Endodermal cell (in vitro differentiated cells): ENCODE measurements at regions not wholly inside any gene's neighbourhood (a gene's known extent, or its start where the extent isn't known, plus 50 kb on each side); places are given as distances from the start of the nearest gene placed in this dataset.

ENCODE experiments used
- DNase-seq: peaks from one replicate; pipeline ENCODE4 v3.0.0-alpha.2; 2017
- H3K27ac ChIP-seq: 2 replicates; pipeline ENCODE4 v1.5.1; 2013; ENCODE audit warnings: mild to moderate bottlenecking, low read depth, low read length, moderate library complexity
- H3K27me3 ChIP-seq: 2 replicates; pipeline ENCODE4 v1.6.1; 2013; ENCODE audit warnings: mild to moderate bottlenecking, low read length, moderate library complexity; ENCODE audit not compliant: insufficient read depth, control insufficient read depth, poor library complexity, severe bottlenecking
- H3K36me3 ChIP-seq: 2 replicates; pipeline ENCODE4 v1.7.0; 2013; ENCODE audit warnings: mild to moderate bottlenecking, low read length, moderate library complexity; ENCODE audit not compliant: control insufficient read depth, insufficient read depth
- H3K4me1 ChIP-seq: one replicate; pipeline ENCODE4 v1.7.0; 2013; ENCODE audit warnings: low read length; ENCODE audit not compliant: control insufficient read depth, insufficient read depth
- H3K4me3 ChIP-seq: 2 replicates; pipeline ENCODE4 v1.5.1; 2013; ENCODE audit warnings: mild to moderate bottlenecking, low read length, moderate library complexity
- H3K9ac ChIP-seq: 2 replicates; pipeline ENCODE4 v1.6.1; 2013; ENCODE audit warnings: mild to moderate bottlenecking, low read length, moderate library complexity; ENCODE audit not compliant: poor library complexity, severe bottlenecking; ENCODE audit errors: extremely low read depth
- H3K9me3 ChIP-seq: 2 replicates; pipeline ENCODE4 v1.6.1; 2013; ENCODE audit warnings: mild to moderate bottlenecking, low read length, moderate library complexity; ENCODE audit not compliant: control insufficient read depth
- H3K27ac Mint-ChIP-seq: 2 replicates; pipeline ENCODE4 v1.8.0; 2020; ENCODE audit warnings: mixed read lengths
- H3K27me3 Mint-ChIP-seq: 2 replicates; pipeline ENCODE4 v1.8.0; 2021; ENCODE audit warnings: mild to moderate bottlenecking, mixed read lengths; ENCODE audit not compliant: insufficient read depth
- H3K36me3 Mint-ChIP-seq: 2 replicates; pipeline ENCODE4 v1.8.0; 2020; ENCODE audit warnings: low read depth, mixed read lengths
- H3K4me1 Mint-ChIP-seq: 2 replicates; pipeline ENCODE4 v1.8.0; 2020; ENCODE audit warnings: mixed read lengths
- H3K4me3 Mint-ChIP-seq: 2 replicates; pipeline ENCODE4 v1.8.0; 2020; ENCODE audit warnings: mild to moderate bottlenecking, moderate library complexity, mixed read lengths
- H3K9me3 Mint-ChIP-seq: 2 replicates; pipeline ENCODE4 v1.8.0; 2020; ENCODE audit warnings: mild to moderate bottlenecking, mixed read lengths
- CTCF ChIP-seq: fragments of 200-600 bp; sonication (generic); conservative IDR thresholded peaks from 2 replicates; pipeline ENCODE4 v1.5.0; 2021; ENCODE audit warnings: antibody characterized with exemption, mild to moderate bottlenecking
- WGBS, 2 experiments: methylation state at CpG; one replicate each; pipeline versions ENCODE4 v1.1.5 to v1.1.7; 2013; ENCODE audit warnings: missing lambda C conversion rate in 2 of 2, mixed read lengths in 1 of 2; ENCODE audit not compliant: insufficient coverage in 1 of 2, insufficient read length in 1 of 2; 5-methylcytosine and 5-hydroxymethylcytosine counted together

GRCh38 chr10:34869135-34869836, 54.2 kb upstream of the PARD3 start:
- Histone ChIP-seq H3K9me3 (no peaks in the 10 kb centered on the region), H3K27ac (no peak overlapping the region), H3K4me1 (no peaks in the 10 kb centered on the region), H3K36me3 (no peaks in the 10 kb centered on the region), H3K27me3 (no peaks in the 10 kb centered on the region), H3K9ac (no peak overlapping the region), H3K4me3 (no peak overlapping the region)
- Mint-ChIP-seq H3K9me3 (no peaks in the 10 kb centered on the region), H3K27ac (no peak overlapping the region), H3K36me3 (no peaks in the 10 kb centered on the region), H3K4me3 (no peak overlapping the region), H3K27me3 (no peaks in the 10 kb centered on the region), H3K4me1 (peaks cover 3% of the 10 kb centered on the region)
- WGBS, 2 experiments: 90 to 93% methylated on average over 8 to 11 of the region's 11 CpGs
- no peak for TF ChIP-seq CTCF
- DNase-seq: no peak

DNA sequence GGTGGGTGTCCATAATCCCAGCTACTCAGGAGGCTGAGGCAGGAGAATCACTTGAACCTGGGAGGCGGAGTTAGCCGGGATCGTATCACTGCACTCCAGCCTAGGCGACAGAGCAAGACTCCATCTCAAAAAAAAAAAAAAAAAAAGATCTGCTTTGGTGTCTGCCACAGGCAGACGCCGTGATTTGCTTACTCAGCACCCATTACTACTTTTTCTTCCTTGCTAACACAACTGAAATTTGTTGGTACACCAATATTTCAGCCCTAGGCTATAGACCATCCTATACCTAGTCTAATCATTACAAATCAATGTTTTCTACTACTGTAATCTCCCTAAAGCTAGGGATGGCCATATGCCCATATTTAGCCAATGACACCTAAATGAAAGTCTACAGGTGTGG, 53.5 kb upstream of the PARD3 start:
- H3K9me3 Mint-ChIP-seq: no peaks in the 10 kb centered on the region
- no peaks in the 10 kb centered on the region for H3K27me3 Mint-ChIP-seq
- no peak for TF ChIP-seq CTCF
- Histone ChIP-seq H3K9me3 (no peaks in the 10 kb centered on the region), H3K27me3 (no peaks in the 10 kb centered on the region), H3K36me3 (no peaks in the 10 kb centered on the region), H3K27ac (no peak overlapping the region), H3K4me1 (no peaks in the 10 kb centered on the region), H3K9ac (no peak overlapping the region), H3K4me3 (no peak overlapping the region)
- no peak for DNase-seq
- peaks cover 8% of the 10 kb centered on the region for H3K4me1 Mint-ChIP-seq
- no peaks in the 10 kb centered on the region for H3K36me3 Mint-ChIP-seq
- H3K27ac Mint-ChIP-seq: no peak overlapping the region
- H3K4me3 Mint-ChIP-seq: no peak overlapping the region
- WGBS, 2 experiments: 92 to 100% methylated on average over 2 to 6 of the region's 6 CpGs

DNA sequence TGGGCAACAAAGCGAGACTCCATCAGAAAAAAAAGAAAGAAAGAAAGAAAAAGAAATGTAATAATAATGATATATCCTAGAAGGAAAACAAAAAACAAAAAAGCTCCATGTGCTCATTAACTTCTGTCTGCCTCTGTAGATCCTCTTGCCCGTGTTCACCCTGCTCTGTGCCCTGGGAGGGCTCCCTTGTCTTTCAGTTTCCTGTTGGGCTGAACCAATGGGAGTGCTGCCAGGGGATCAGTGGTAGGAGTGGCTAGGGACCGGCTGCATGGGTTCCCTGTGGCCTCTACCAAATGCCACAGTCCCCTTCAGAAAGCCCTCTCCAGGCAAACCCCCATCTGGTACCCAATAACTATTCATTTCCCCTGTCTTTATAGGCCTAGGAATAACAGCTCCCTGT, 51.8 kb upstream of the PARD3 start:
- H3K27ac Mint-ChIP-seq: no peak overlapping the region
- 57 to 86% methylated on average over 1 to 3 of the region's 3 CpGs for WGBS, 2 experiments
- H3K27ac ChIP-seq: no peak overlapping the region
- H3K4me3 Mint-ChIP-seq: no peak overlapping the region
- DNase-seq: peak; percentile 70
- H3K4me1 Mint-ChIP-seq: peaks cover 14% of the 10 kb centered on the region
- H3K27me3 ChIP-seq: no peaks in the 10 kb centered on the region
- H3K36me3 Mint-ChIP-seq: no peaks in the 10 kb centered on the region
- H3K9ac ChIP-seq: no peak overlapping the region
- no peaks in the 10 kb centered on the region for H3K9me3 Mint-ChIP-seq
- no peaks in the 10 kb centered on the region for H3K36me3 ChIP-seq
- no peak overlapping the region for H3K4me3 ChIP-seq
- H3K4me1 ChIP-seq: peaks cover under 1% of the 10 kb centered on the region
- TF ChIP-seq CTCF: no peak
- H3K27me3 Mint-ChIP-seq: no peaks in the 10 kb centered on the region
- no peaks in the 10 kb centered on the region for H3K9me3 ChIP-seq
